Adipocyte (in vitro differentiated cells): ENCODE measurements at regions not wholly inside any gene's neighbourhood (a gene's known extent, or its start where the extent isn't known, plus 50 kb on each side); places are given as distances from the start of the nearest gene placed in this dataset.

Experiments
- DNase-seq: peaks from one replicate; pipeline ENCODE4 v3.0.0-alpha.2; 2015; ENCODE audit warnings: low read depth
- H3K27me3 ChIP-seq: replicated peaks from 2 replicates; pipeline ENCODE4 v1.7.0; 2013; ENCODE audit warnings: mild to moderate bottlenecking, low read length, moderate library complexity; ENCODE audit not compliant: control insufficient read depth, insufficient read depth
- H3K36me3 ChIP-seq: 2 replicates; pipeline ENCODE4 v1.7.0; 2013; ENCODE audit warnings: low read length, mild to moderate bottlenecking, moderate library complexity; ENCODE audit not compliant: control insufficient read depth, insufficient read depth, severe bottlenecking
- H3K4me1 ChIP-seq: 2 replicates; pipeline ENCODE4 v1.7.0; 2013; ENCODE audit warnings: mild to moderate bottlenecking, low read length, moderate library complexity; ENCODE audit not compliant: control insufficient read depth, insufficient read depth
- H3K4me3 ChIP-seq: 2 replicates; pipeline ENCODE4 v1.7.0; 2013; ENCODE audit warnings: mild to moderate bottlenecking, low read length, moderate library complexity
- H3K9ac ChIP-seq: 2 replicates; pipeline ENCODE4 v1.7.0; 2013; ENCODE audit warnings: mild to moderate bottlenecking, low read length, moderate library complexity
- H3K9me3 ChIP-seq: 2 replicates; pipeline ENCODE4 v1.7.0; 2013; ENCODE audit warnings: mild to moderate bottlenecking, low read length, moderate library complexity; ENCODE audit not compliant: control insufficient read depth

GRCh38 chr12:64968989-64969819 is 144.8 kb downstream of the TBC1D30 start:
- no peak for DNase-seq
- Histone ChIP-seq H3K36me3 (no peaks in the 10 kb centered on the region), H3K4me1 (peaks cover 5% of the 10 kb centered on the region), H3K4me3 (no peak overlapping the region), H3K9ac (no peak overlapping the region), H3K27me3 (peaks cover 11% of the 10 kb centered on the region), H3K9me3 (peaks cover 5% of the 10 kb centered on the region)

DNA sequence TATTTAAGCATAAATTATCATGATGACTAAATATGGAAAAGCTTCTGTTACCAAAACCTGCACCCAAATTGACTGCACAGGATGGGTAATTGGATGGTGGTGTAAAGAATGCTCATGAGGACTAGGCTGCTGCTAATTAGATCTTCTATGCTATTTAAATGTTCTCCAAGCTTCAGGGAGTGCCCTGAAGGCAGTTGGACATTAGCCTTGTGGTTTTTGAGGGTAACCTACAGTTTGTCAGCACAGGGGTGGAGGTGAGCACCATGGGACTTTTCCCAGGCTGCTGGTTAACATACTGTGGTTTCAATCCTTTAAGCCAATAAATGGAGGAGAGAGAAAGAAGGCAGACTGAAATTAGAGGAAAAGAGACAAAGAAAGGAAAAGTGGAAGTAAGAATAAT is 145.0 kb downstream of the WIF1 start:
- no peak for DNase-seq
- H3K9me3 ChIP-seq = no peaks in the 10 kb centered on the region
- no peak overlapping the region for H3K9ac ChIP-seq
- H3K4me1 ChIP-seq = no peaks in the 10 kb centered on the region
- H3K27me3 ChIP-seq = no peaks in the 10 kb centered on the region
- H3K36me3 ChIP-seq = no peaks in the 10 kb centered on the region
- no peak overlapping the region for H3K4me3 ChIP-seq

- no peaks in the 10 kb centered on the region for H3K27me3 ChIP-seq
- H3K4me1 ChIP-seq = no peaks in the 10 kb centered on the region
- peaks cover 20% of the 10 kb centered on the region for H3K9me3 ChIP-seq
These were observed 137.3 kb downstream of the WIF1 start for GRCh38 chr12:64983771-64984278.

GRCh38 chr12:64991121-64991611 is 129.9 kb downstream of the WIF1 start:
- no peaks in the 10 kb centered on the region for H3K9me3 ChIP-seq
- H3K36me3 ChIP-seq = no peaks in the 10 kb centered on the region
- no peak overlapping the region for H3K4me3 ChIP-seq
- peaks cover 4% of the 10 kb centered on the region for H3K4me1 ChIP-seq
- no peak for DNase-seq
- peaks cover 12% of the 10 kb centered on the region for H3K27me3 ChIP-seq
- H3K9ac ChIP-seq = no peak overlapping the region

More at GRCh38 chr12:64983771-64984278, 137.3 kb downstream of the WIF1 start:
- Histone ChIP-seq H3K4me3 (no peak overlapping the region), H3K36me3 (no peaks in the 10 kb centered on the region), H3K9ac (no peak overlapping the region)
- no peak for DNase-seq

GRCh38 chr12:64992116-64992515 is 129.0 kb downstream of the WIF1 start:
- no peak overlapping the region for H3K4me3 ChIP-seq
- H3K9ac ChIP-seq = no peak overlapping the region
- H3K9me3 ChIP-seq = no peaks in the 10 kb centered on the region
- H3K36me3 ChIP-seq = no peaks in the 10 kb centered on the region
- peaks cover 12% of the 10 kb centered on the region for H3K27me3 ChIP-seq
- H3K4me1 ChIP-seq = peaks cover 4% of the 10 kb centered on the region
- DNase-seq = no peak

DNA sequence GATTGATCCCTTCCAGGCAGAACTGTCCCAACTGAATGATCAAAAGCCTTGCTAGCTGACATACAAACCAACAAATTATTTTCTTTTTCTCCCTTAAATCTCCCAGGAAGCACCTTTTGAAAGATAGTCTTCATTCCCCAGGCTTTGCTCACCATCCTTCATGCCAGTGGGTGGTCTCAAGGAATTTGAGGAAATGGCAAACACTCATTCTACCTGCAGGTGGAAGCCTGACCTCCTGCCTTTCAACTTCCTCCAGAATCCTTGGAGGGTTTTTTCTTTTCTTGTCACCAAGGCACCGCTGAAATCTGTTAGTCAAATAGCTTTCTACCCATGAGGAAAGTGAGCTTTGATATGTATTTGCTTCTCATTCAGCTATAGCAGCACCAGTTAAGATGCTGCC is 128.5 kb downstream of the WIF1 start:
- no peak for DNase-seq
- H3K4me1 ChIP-seq = peaks cover 4% of the 10 kb centered on the region
- H3K27me3 ChIP-seq = peaks cover 12% of the 10 kb centered on the region
- no peak overlapping the region for H3K9ac ChIP-seq
- H3K9me3 ChIP-seq = no peaks in the 10 kb centered on the region
- H3K36me3 ChIP-seq = no peaks in the 10 kb centered on the region
- H3K4me3 ChIP-seq = no peak overlapping the region

- no peak overlapping the region for H3K9ac ChIP-seq
- H3K4me3 ChIP-seq = no peak overlapping the region
- no peaks in the 10 kb centered on the region for H3K36me3 ChIP-seq
- peaks cover 10% of the 10 kb centered on the region for H3K4me1 ChIP-seq
- no peak for DNase-seq
- H3K9me3 ChIP-seq = no peaks in the 10 kb centered on the region
- peaks cover 12% of the 10 kb centered on the region for H3K27me3 ChIP-seq
These were observed 127.6 kb downstream of the WIF1 start for GRCh38 chr12:64993461-64993860.

- no peak for DNase-seq
- H3K36me3 ChIP-seq = no peaks in the 10 kb centered on the region
These were observed 125.3 kb downstream of the WIF1 start for GRCh38 chr12:64995816-64996215.

GRCh38 chr12:64997858-64998257 is 123.2 kb downstream of the WIF1 start:
- no peaks in the 10 kb centered on the region for H3K36me3 ChIP-seq
- no peak for DNase-seq
- H3K27me3 ChIP-seq = peaks cover 4% of the 10 kb centered on the region
- H3K9me3 ChIP-seq = no peaks in the 10 kb centered on the region
- peaks cover 15% of the 10 kb centered on the region for H3K4me1 ChIP-seq
- no peak overlapping the region for H3K4me3 ChIP-seq
- no peak overlapping the region for H3K9ac ChIP-seq

More at GRCh38 chr12:64995816-64996215, 125.3 kb downstream of the WIF1 start:
- no peak overlapping the region for H3K4me3 ChIP-seq
- H3K9ac ChIP-seq = no peak overlapping the region
- H3K4me1 ChIP-seq = peaks cover 18% of the 10 kb centered on the region
- no peaks in the 10 kb centered on the region for H3K9me3 ChIP-seq
- peaks cover 12% of the 10 kb centered on the region for H3K27me3 ChIP-seq

- no peak overlapping the region for H3K9ac ChIP-seq
- no peaks in the 10 kb centered on the region for H3K27me3 ChIP-seq
- H3K4me1 ChIP-seq = peaks cover 15% of the 10 kb centered on the region
- H3K9me3 ChIP-seq = no peaks in the 10 kb centered on the region
- H3K4me3 ChIP-seq = no peak overlapping the region
- DNase-seq = no peak
- H3K36me3 ChIP-seq = no peaks in the 10 kb centered on the region
These were observed 122.5 kb downstream of the WIF1 start for GRCh38 chr12:64998371-64999147.

- Histone ChIP-seq H3K36me3 (no peaks in the 10 kb centered on the region), H3K9me3 (no peaks in the 10 kb centered on the region), H3K4me1 (peaks cover 15% of the 10 kb centered on the region), H3K27me3 (no peaks in the 10 kb centered on the region), H3K4me3 (no peak overlapping the region), H3K9ac (no peak overlapping the region)
- no peak for DNase-seq
These were observed 122.0 kb downstream of the WIF1 start for GRCh38 chr12:64999148-64999425.
